HFF-Myc (cell line): ENCODE measurements at regions not wholly inside any gene's neighbourhood (a gene's known extent, or its start where the extent isn't known, plus 50 kb on each side); places are given as distances from the start of the nearest gene placed in this dataset.
A peak's percentile ranks its signal among the peaks of the same experiment; 100 is the strongest.

Experiments
- DNase-seq: peaks from one replicate; pipeline ENCODE4 v3.0.0-alpha.2; 2011; ENCODE audit warnings: low read depth; ENCODE audit errors: extremely low read depth
- H3K4me3 ChIP-seq: replicated peaks from 2 replicates; pipeline ENCODE4 v1.5.1; 2011; ENCODE audit warnings: low read depth, mild to moderate bottlenecking, control low read depth, low read length
- CTCF ChIP-seq: IDR thresholded peaks from 2 replicates; pipeline ENCODE4 v1.5.1; 2012; ENCODE audit warnings: mild to moderate bottlenecking, low read depth, low read length, control low read depth; ENCODE audit errors: missing control alignments

GRCh38 chr10:93175490-93175889 lies 101.8 kb downstream of the CYP26A1 start:
- no peak for TF ChIP-seq CTCF
- no peak overlapping the region for H3K4me3 ChIP-seq
- DNase-seq: no peak

GRCh38 chr10:93177511-93177910 lies 103.8 kb downstream of the CYP26A1 start:
- no peak overlapping the region for H3K4me3 ChIP-seq
- no peak for DNase-seq
- TF ChIP-seq CTCF: no peak

- TF ChIP-seq CTCF: no peak
- no peak overlapping the region for H3K4me3 ChIP-seq
- DNase-seq: no peak
Measured at GRCh38 chr10:93178226-93178625, 104.5 kb downstream of the CYP26A1 start.

- no peak for TF ChIP-seq CTCF
- no peak overlapping the region for H3K4me3 ChIP-seq
- peak; percentile 77 for DNase-seq
Measured at GRCh38 chr10:93180482-93180931, 106.8 kb downstream of the CYP26A1 start.

GRCh38 chr10:93181271-93182048 lies 107.8 kb downstream of the CYP26A1 start:
- DNase-seq: no peak
- H3K4me3 ChIP-seq: no peak overlapping the region
- TF ChIP-seq CTCF: no peak

- TF ChIP-seq CTCF: no peak
- no peak for DNase-seq
- no peak overlapping the region for H3K4me3 ChIP-seq
Measured at GRCh38 chr10:93182049-93182327, 108.3 kb downstream of the CYP26A1 start.

- no peak for DNase-seq
- no peak overlapping the region for H3K4me3 ChIP-seq
- TF ChIP-seq CTCF: no peak
Measured at GRCh38 chr10:93182790-93183189, 109.1 kb downstream of the CYP26A1 start.
